ENCODE measurements at regions not wholly inside any gene's neighbourhood (a gene's known extent, or its start where the extent isn't known, plus 50 kb on each side); places are given as distances from the start of the nearest gene placed in this dataset.

GRCh38 chr13:99651016-99651415 is 149.7 kb downstream of the TM9SF2 start:
- Mint-ChIP-seq H3K27me3 (no peaks in the 10 kb centered on the region), H3K4me1 (ENCODE audit: low read depth) (peaks cover 6% of the 10 kb centered on the region), H3K36me3 (ENCODE audit: insufficient read depth) (no peaks in the 10 kb centered on the region), H3K27ac (peak overlapping the region; percentile 6), H3K9me3 (ENCODE audit: low read depth) (no peaks in the 10 kb centered on the region), H3K4me3 (ENCODE audit: low read depth) (no peak overlapping the region)
- DNase-seq (ENCODE audit: low spot score, unreplicated experiment) = no peak
- TF ChIP-seq, protein P1, sequence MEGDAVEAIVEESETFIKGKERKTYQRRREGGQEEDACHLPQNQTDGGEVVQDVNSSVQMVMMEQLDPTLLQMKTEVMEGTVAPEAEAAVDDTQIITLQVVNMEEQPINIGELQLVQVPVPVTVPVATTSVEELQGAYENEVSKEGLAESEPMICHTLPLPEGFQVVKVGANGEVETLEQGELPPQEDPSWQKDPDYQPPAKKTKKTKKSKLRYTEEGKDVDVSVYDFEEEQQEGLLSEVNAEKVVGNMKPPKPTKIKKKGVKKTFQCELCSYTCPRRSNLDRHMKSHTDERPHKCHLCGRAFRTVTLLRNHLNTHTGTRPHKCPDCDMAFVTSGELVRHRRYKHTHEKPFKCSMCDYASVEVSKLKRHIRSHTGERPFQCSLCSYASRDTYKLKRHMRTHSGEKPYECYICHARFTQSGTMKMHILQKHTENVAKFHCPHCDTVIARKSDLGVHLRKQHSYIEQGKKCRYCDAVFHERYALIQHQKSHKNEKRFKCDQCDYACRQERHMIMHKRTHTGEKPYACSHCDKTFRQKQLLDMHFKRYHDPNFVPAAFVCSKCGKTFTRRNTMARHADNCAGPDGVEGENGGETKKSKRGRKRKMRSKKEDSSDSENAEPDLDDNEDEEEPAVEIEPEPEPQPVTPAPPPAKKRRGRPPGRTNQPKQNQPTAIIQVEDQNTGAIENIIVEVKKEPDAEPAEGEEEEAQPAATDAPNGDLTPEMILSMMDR (IDR thresholded peaks at IDR 0.05; ENCODE audit: unreplicated experiment) = no peak

GRCh38 chr13:99650410-99650809 is 149.1 kb downstream of the TM9SF2 start:
- Mint-ChIP-seq H3K9me3 (ENCODE audit: low read depth) (no peaks in the 10 kb centered on the region), H3K27ac (no peak overlapping the region), H3K4me1 (ENCODE audit: low read depth) (peaks cover 1% of the 10 kb centered on the region), H3K27me3 (no peaks in the 10 kb centered on the region), H3K36me3 (ENCODE audit: insufficient read depth) (no peaks in the 10 kb centered on the region), H3K4me3 (ENCODE audit: low read depth) (no peak overlapping the region)
- DNase-seq (ENCODE audit: low spot score, unreplicated experiment) = no peak
- TF ChIP-seq, protein P1 (IDR thresholded peaks at IDR 0.05; ENCODE audit: unreplicated experiment) = no peak

DNA sequence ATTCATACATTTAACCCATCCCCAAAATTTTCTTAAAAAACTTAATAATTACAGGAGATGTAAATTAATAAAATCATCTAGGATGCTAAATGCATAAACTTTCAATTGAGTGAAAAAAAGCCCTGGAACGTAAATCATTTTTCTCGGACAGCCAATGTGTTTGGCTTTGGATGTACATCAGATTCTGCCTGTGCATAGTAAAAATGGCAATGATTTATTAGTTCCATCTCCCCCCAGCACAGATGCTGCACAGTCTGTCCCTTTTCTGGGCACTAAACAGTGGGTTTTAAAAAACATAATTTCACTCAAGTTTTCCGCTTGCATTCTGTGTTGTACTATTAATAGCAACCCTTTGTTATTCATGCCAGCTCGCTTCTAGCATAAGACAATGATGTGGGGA is 147.7 kb downstream of the TM9SF2 start:
- no peak overlapping the region for H3K27ac Mint-ChIP-seq
- H3K4me1 Mint-ChIP-seq (ENCODE audit: low read depth) = peaks cover 1% of the 10 kb centered on the region
- no peaks in the 10 kb centered on the region for H3K27me3 Mint-ChIP-seq
- H3K36me3 Mint-ChIP-seq (ENCODE audit: insufficient read depth) = no peaks in the 10 kb centered on the region
- no peaks in the 10 kb centered on the region for H3K9me3 Mint-ChIP-seq (ENCODE audit: low read depth)
- TF ChIP-seq, protein P1 (IDR thresholded peaks at IDR 0.05; ENCODE audit: unreplicated experiment) = no peak
- no peak overlapping the region for H3K4me3 Mint-ChIP-seq (ENCODE audit: low read depth)
- no peak for DNase-seq (ENCODE audit: low spot score, unreplicated experiment)

- Mint-ChIP-seq H3K27me3 (no peaks in the 10 kb centered on the region), H3K27ac (no peak overlapping the region), H3K4me1 (ENCODE audit: low read depth) (peaks cover 1% of the 10 kb centered on the region), H3K9me3 (ENCODE audit: low read depth) (no peaks in the 10 kb centered on the region), H3K36me3 (ENCODE audit: insufficient read depth) (no peaks in the 10 kb centered on the region), H3K4me3 (ENCODE audit: low read depth) (no peak overlapping the region)
- TF ChIP-seq, protein P1 (IDR thresholded peaks at IDR 0.05; ENCODE audit: unreplicated experiment) = no peak
- DNase-seq (ENCODE audit: low spot score, unreplicated experiment) = no peak
Observed at GRCh38 chr13:99648066-99648665, 146.9 kb downstream of the TM9SF2 start.

- peaks cover 1% of the 10 kb centered on the region for H3K4me1 Mint-ChIP-seq (ENCODE audit: low read depth)
- H3K9me3 Mint-ChIP-seq (ENCODE audit: low read depth) = no peaks in the 10 kb centered on the region
- TF ChIP-seq, protein P1 (IDR thresholded peaks at IDR 0.05; ENCODE audit: unreplicated experiment) = no peak
- H3K27me3 Mint-ChIP-seq = no peaks in the 10 kb centered on the region
- no peak overlapping the region for H3K27ac Mint-ChIP-seq
- H3K4me3 Mint-ChIP-seq (ENCODE audit: low read depth) = no peak overlapping the region
- no peaks in the 10 kb centered on the region for H3K36me3 Mint-ChIP-seq (ENCODE audit: insufficient read depth)
- DNase-seq (ENCODE audit: low spot score, unreplicated experiment) = no peak
Observed at GRCh38 chr13:99647596-99647985, 146.3 kb downstream of the TM9SF2 start.
